ENCODE measurements at regions not wholly inside any gene's neighbourhood (a gene's known extent, or its start where the extent isn't known, plus 50 kb on each side); places are given as distances from the start of the nearest gene placed in this dataset.

DNA sequence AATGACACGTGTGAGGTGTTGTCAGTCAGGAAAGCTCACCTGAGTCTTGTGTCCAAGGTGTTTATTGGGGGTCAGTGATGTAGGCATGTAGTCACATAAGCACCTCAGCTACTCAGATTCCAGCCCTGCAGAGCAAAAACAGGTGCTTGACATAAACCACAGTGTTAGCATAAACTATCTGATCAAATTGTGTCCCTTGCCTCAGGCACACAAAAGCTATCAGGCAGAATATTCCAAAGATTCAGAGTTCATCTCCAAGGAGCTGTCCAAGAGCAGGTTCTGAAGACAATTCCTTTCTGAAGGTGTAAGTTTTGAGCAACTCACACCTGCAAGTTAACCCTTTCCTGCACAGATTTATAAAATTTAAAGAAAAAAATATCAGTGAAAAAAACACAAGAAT is 102.2 kb upstream of the ITGA1 start:
- H3K4me3 ChIP-seq (ENCODE audit: low read depth, low read length): no peak overlapping the region
- TF ChIP-seq, protein P1, sequence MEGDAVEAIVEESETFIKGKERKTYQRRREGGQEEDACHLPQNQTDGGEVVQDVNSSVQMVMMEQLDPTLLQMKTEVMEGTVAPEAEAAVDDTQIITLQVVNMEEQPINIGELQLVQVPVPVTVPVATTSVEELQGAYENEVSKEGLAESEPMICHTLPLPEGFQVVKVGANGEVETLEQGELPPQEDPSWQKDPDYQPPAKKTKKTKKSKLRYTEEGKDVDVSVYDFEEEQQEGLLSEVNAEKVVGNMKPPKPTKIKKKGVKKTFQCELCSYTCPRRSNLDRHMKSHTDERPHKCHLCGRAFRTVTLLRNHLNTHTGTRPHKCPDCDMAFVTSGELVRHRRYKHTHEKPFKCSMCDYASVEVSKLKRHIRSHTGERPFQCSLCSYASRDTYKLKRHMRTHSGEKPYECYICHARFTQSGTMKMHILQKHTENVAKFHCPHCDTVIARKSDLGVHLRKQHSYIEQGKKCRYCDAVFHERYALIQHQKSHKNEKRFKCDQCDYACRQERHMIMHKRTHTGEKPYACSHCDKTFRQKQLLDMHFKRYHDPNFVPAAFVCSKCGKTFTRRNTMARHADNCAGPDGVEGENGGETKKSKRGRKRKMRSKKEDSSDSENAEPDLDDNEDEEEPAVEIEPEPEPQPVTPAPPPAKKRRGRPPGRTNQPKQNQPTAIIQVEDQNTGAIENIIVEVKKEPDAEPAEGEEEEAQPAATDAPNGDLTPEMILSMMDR (IDR thresholded peaks at IDR 0.05; ENCODE audit: insufficient read depth, low read length): no peak
- no peak for DNase-seq (ENCODE audit: low read depth)

DNA sequence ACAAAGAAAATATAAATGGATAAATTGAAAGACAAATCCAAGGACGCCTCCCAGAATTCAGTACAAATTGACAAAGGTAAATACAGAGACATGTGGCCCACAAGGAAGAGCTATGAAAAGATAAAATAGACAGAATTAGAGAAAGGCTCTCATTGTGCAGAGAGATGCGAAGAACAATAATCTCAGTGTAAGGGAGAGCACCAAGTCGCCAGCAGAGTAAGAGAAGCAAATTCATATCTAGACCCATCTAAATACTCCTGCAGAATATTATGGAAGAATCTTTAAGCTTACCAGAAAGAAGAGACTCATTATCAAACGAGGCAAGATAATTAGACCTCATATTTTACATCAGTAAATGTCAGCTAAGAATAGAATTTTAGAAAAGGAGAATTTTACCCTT is 101.7 kb upstream of the ITGA1 start:
- TF ChIP-seq, protein P1 (IDR thresholded peaks at IDR 0.05; ENCODE audit: insufficient read depth, low read length): no peak
- no peak for DNase-seq (ENCODE audit: low read depth)
- no peak overlapping the region for H3K4me3 ChIP-seq (ENCODE audit: low read depth, low read length)

DNA sequence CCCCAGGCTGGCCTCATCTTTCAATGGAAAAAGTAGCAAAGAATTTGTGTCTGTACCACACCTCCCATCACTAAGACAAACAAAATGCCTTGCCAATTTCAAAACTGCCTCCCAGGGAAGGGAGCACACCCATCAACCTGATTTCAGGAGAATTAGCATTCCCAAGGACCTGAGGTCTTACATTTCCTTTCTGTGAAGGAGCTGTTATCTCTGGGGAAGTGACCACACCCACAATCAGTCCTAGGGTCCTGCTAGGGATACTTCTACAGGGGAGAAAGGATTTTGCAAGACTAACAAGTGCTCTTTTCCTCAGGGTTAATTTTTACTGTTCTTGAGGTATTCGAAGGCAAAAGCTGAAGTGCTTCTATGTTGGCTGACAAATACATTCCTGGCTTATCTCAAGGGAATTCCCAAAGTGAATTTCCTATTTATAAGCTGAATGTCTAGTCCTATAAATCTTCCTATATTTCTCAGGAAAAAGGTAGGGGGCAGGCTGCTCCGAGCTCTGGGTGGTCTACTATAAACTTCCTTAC is 97.4 kb upstream of the ITGA1 start:
- H3K4me3 ChIP-seq (ENCODE audit: low read depth, low read length): no peak overlapping the region
- TF ChIP-seq, protein P1 (IDR thresholded peaks at IDR 0.05; ENCODE audit: insufficient read depth, low read length): no peak
- peak; percentile 59 for DNase-seq (ENCODE audit: low read depth)

DNA sequence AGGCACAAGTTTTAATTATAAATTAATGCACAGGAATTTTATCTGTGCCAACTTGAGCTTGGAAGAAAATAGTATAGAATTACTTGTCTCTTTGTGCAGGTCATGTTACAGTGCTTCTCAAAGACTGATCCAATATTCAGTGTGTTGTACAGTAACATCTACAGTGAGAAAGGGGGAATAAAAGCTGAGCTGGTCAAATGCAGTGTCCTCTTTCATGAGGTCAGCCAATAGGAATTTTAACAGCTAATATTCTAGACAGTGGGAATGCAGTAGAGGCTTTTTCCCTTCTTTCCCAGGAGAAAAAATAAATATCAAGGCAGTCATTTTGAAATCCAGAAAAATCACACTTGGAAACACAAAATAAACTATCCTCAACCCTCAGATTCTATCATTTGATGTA is 95.7 kb upstream of the ITGA1 start:
- no peak overlapping the region for H3K4me3 ChIP-seq (ENCODE audit: low read depth, low read length)
- DNase-seq (ENCODE audit: low read depth): peak; percentile 10
- TF ChIP-seq, protein P1 (IDR thresholded peaks at IDR 0.05; ENCODE audit: insufficient read depth, low read length): no peak

DNA sequence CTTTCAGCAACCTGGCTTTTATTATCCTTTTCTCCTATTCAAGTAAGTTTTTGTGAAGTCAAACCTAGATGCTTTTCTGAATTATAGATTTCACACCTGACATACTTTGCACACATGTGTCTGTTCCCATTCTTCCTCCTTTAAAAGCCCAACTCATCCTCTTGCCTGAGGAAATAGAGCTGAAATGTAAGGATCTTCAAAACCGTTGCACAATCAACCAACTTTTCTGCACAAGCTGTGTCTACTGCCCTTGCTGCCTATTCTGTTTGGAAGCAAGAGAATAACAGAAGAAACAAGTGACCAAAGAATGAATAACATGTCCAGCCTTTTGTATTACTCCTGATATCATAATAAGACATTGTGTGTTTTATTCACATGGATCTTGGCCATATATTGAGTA is 95.1 kb upstream of the ITGA1 start:
- H3K4me3 ChIP-seq (ENCODE audit: low read depth, low read length): no peak overlapping the region
- no peak for DNase-seq (ENCODE audit: low read depth)
- TF ChIP-seq, protein P1 (IDR thresholded peaks at IDR 0.05; ENCODE audit: insufficient read depth, low read length): no peak

DNA sequence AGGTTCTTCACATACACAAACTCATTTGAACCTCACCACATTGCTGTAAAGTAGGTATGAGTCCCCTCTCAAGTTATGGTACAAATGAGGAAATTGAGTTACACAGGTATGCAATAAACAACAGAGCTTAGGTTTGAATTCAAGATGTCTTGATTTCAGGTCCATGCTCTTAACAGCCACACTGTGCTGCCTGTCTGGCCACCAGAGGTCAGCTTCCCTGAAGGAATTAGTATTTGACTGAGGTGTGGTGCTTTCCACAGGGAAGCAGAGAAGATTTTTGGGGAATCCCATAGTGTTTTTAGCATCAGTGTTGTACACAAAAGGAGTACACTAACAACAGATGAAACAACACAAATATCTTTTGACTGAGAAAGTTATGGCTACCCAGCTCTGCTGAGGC is 94.4 kb upstream of the ITGA1 start:
- TF ChIP-seq, protein P1 (IDR thresholded peaks at IDR 0.05; ENCODE audit: insufficient read depth, low read length): peak; percentile 70
- no peak overlapping the region for H3K4me3 ChIP-seq (ENCODE audit: low read depth, low read length)
- DNase-seq (ENCODE audit: low read depth): peak; percentile 59

DNA sequence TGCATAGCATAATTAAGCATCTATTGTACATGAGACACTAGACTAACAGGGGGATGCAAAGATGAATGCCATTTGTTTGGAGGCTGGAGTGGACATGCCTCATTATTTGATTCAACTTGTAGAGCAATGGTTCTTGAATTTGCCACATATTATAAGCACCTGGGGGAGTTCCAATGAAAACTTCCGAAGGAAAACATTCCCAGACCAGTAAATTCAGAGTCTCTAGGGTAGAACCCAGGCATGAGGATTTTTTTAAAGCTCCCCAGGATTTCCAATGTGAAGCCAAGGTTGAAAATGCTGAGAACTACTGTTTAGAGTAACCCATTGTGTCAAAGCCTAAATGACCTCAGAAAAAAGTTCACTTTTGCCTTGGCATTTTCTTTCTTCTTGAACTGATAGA is 93.9 kb upstream of the ITGA1 start:
- TF ChIP-seq, protein P1 (IDR thresholded peaks at IDR 0.05; ENCODE audit: insufficient read depth, low read length): no peak
- no peak overlapping the region for H3K4me3 ChIP-seq (ENCODE audit: low read depth, low read length)
- DNase-seq (ENCODE audit: low read depth): no peak

Data from fibroblast of the aortic adventitia (primary cell).